ENCODE measurements at regions not wholly inside any gene's neighbourhood (a gene's known extent, or its start where the extent isn't known, plus 50 kb on each side); places are given as distances from the start of the nearest gene placed in this dataset.

- H3K9me2 ChIP-seq (ENCODE audit: insufficient read depth): no peaks in the 10 kb centered on the region
- H3K9me3 ChIP-seq (ENCODE audit: low read depth): no peaks in the 10 kb centered on the region
- no peaks in the 10 kb centered on the region for H3K36me3 ChIP-seq (ENCODE audit: low read depth)
- H2AFZ ChIP-seq: no peak overlapping the region
- no peak overlapping the region for H3K4me3 ChIP-seq
- TF ChIP-seq EZH2phosphoT487 (IDR thresholded peaks at IDR 0.05; ENCODE audit: insufficient read depth, low read depth) (no peak), EZH2 (IDR thresholded peaks at IDR 0.05; ENCODE audit: insufficient read depth, poor library complexity, severe bottlenecking) (no peak)
- H3F3A ChIP-seq (ENCODE audit: insufficient read depth): no peaks in the 10 kb centered on the region
- H3K4me1 ChIP-seq (ENCODE audit: insufficient read depth): no peaks in the 10 kb centered on the region
- in situ Hi-C loops (cut with MboI): no loop called here
- H3K9ac ChIP-seq: no peak overlapping the region
- peaks cover 64% of the 10 kb centered on the region for H3K27me3 ChIP-seq (replicated peaks; ENCODE audit: insufficient read depth)
- no peaks in the 10 kb centered on the region for H4K20me1 ChIP-seq (ENCODE audit: insufficient read depth)
- no peak overlapping the region for H3K27ac ChIP-seq
- no peak for DNase-seq
- no peaks in the 10 kb centered on the region for H3K79me2 ChIP-seq (ENCODE audit: insufficient read depth)
- WGBS, 2 experiments (ENCODE audit: low coverage in 1 of 2, low lambda C conversion rate in 2 of 2, missing lambda C conversion rate in 2 of 2): 22 to 32% methylated on average over 2 of the region's 2 CpGs
- no peak overlapping the region for H3K4me2 ChIP-seq (ENCODE audit: unreplicated experiment)
Measured at GRCh38 chr1:42075179-42075578, 78.0 kb upstream of the GUCA2B start.

GRCh38 chr1:42070996-42071395 lies 82.2 kb upstream of the GUCA2B start:
- Histone ChIP-seq H2AFZ (no peak overlapping the region), H3K9ac (no peak overlapping the region), H3K4me3 (no peak overlapping the region), H3K79me2 (ENCODE audit: insufficient read depth) (no peaks in the 10 kb centered on the region), H3K36me3 (ENCODE audit: low read depth) (no peaks in the 10 kb centered on the region), H3K4me2 (ENCODE audit: unreplicated experiment) (no peak overlapping the region), H3K27ac (no peak overlapping the region), H3K27me3 (replicated peaks; ENCODE audit: insufficient read depth) (peaks cover 77% of the 10 kb centered on the region), H3K9me2 (ENCODE audit: insufficient read depth) (no peaks in the 10 kb centered on the region), H3K9me3 (ENCODE audit: low read depth) (no peaks in the 10 kb centered on the region), H4K20me1 (ENCODE audit: insufficient read depth) (no peaks in the 10 kb centered on the region), H3K4me1 (ENCODE audit: insufficient read depth) (no peaks in the 10 kb centered on the region), H3F3A (ENCODE audit: insufficient read depth) (no peaks in the 10 kb centered on the region)
- TF ChIP-seq EZH2 (IDR thresholded peaks at IDR 0.05; ENCODE audit: insufficient read depth, poor library complexity, severe bottlenecking) (no peak), EZH2phosphoT487 (IDR thresholded peaks at IDR 0.05; ENCODE audit: insufficient read depth, low read depth) (no peak)
- no peak for DNase-seq
- in situ Hi-C loops (cut with MboI): no loop called here
- 86 to 98% methylated on average over 2 of the region's 2 CpGs for WGBS, 2 experiments (ENCODE audit: low coverage in 1 of 2, low lambda C conversion rate in 2 of 2, missing lambda C conversion rate in 2 of 2)

- Histone ChIP-seq H3K4me3 (no peak overlapping the region), H3F3A (ENCODE audit: insufficient read depth) (no peaks in the 10 kb centered on the region), H3K4me2 (ENCODE audit: unreplicated experiment) (no peak overlapping the region), H4K20me1 (ENCODE audit: insufficient read depth) (no peaks in the 10 kb centered on the region), H3K9me3 (ENCODE audit: low read depth) (no peaks in the 10 kb centered on the region), H3K4me1 (ENCODE audit: insufficient read depth) (no peaks in the 10 kb centered on the region), H2AFZ (no peak overlapping the region), H3K9ac (no peak overlapping the region), H3K79me2 (ENCODE audit: insufficient read depth) (no peaks in the 10 kb centered on the region), H3K27ac (no peak overlapping the region), H3K9me2 (ENCODE audit: insufficient read depth) (no peaks in the 10 kb centered on the region), H3K36me3 (ENCODE audit: low read depth) (no peaks in the 10 kb centered on the region), H3K27me3 (replicated peaks; ENCODE audit: insufficient read depth) (no peaks in the 10 kb centered on the region; the same call in 1 of the 2 replicates)
- WGBS, 2 experiments (ENCODE audit: low coverage in 1 of 2, low lambda C conversion rate in 2 of 2, missing lambda C conversion rate in 2 of 2): 45 to 49% methylated on average over 3 of the region's 3 CpGs
- no peak for TF ChIP-seq EZH2 (IDR thresholded peaks at IDR 0.05; ENCODE audit: insufficient read depth, poor library complexity, severe bottlenecking)
- TF ChIP-seq EZH2phosphoT487 (IDR thresholded peaks at IDR 0.05; ENCODE audit: insufficient read depth, low read depth): no peak
- in situ Hi-C loops (cut with MboI): no loop called here
- DNase-seq: no peak
Measured at GRCh38 chr1:42057800-42058199, 95.4 kb upstream of the GUCA2B start.

- H3K79me2 ChIP-seq (ENCODE audit: insufficient read depth): no peaks in the 10 kb centered on the region
- in situ Hi-C loops (cut with MboI): no loop called here
- no peaks in the 10 kb centered on the region for H3K36me3 ChIP-seq (ENCODE audit: low read depth)
- H4K20me1 ChIP-seq (ENCODE audit: insufficient read depth): no peaks in the 10 kb centered on the region
- H3K27me3 ChIP-seq (replicated peaks; ENCODE audit: insufficient read depth): peaks cover 4% of the 10 kb centered on the region; the same call in 1 of the 2 replicates
- no peak overlapping the region for H3K4me3 ChIP-seq
- no peaks in the 10 kb centered on the region for H3F3A ChIP-seq (ENCODE audit: insufficient read depth)
- TF ChIP-seq EZH2 (IDR thresholded peaks at IDR 0.05; ENCODE audit: insufficient read depth, poor library complexity, severe bottlenecking) (no peak), EZH2phosphoT487 (IDR thresholded peaks at IDR 0.05; ENCODE audit: insufficient read depth, low read depth) (no peak)
- H3K9me3 ChIP-seq (ENCODE audit: low read depth): no peaks in the 10 kb centered on the region
- H3K9ac ChIP-seq: no peak overlapping the region
- H2AFZ ChIP-seq: no peak overlapping the region
- no peaks in the 10 kb centered on the region for H3K9me2 ChIP-seq (ENCODE audit: insufficient read depth)
- DNase-seq: no peak
- H3K4me1 ChIP-seq (ENCODE audit: insufficient read depth): no peaks in the 10 kb centered on the region
- H3K4me2 ChIP-seq (ENCODE audit: unreplicated experiment): no peak overlapping the region
- H3K27ac ChIP-seq: no peak overlapping the region
Measured at GRCh38 chr1:42056460-42056859, 96.8 kb upstream of the GUCA2B start.

- in situ Hi-C loops (cut with MboI): no loop called here
- WGBS, 2 experiments (ENCODE audit: low coverage in 1 of 2, low lambda C conversion rate in 2 of 2, missing lambda C conversion rate in 2 of 2): 3 to 6% methylated on average over 1 of the region's 1 CpG
- no peak overlapping the region for H3K4me2 ChIP-seq (ENCODE audit: unreplicated experiment)
Measured at GRCh38 chr1:42055061-42055460, 98.1 kb upstream of the GUCA2B start.

More at GRCh38 chr1:42055061-42055460, 98.1 kb upstream of the GUCA2B start:
- H3K36me3 ChIP-seq (ENCODE audit: low read depth): no peaks in the 10 kb centered on the region
- H2AFZ ChIP-seq: no peak overlapping the region
- H3K79me2 ChIP-seq (ENCODE audit: insufficient read depth): no peaks in the 10 kb centered on the region
- no peak for DNase-seq
- H3K9ac ChIP-seq: no peak overlapping the region
- TF ChIP-seq EZH2 (IDR thresholded peaks at IDR 0.05; ENCODE audit: insufficient read depth, poor library complexity, severe bottlenecking) (no peak), EZH2phosphoT487 (IDR thresholded peaks at IDR 0.05; ENCODE audit: insufficient read depth, low read depth) (no peak)
- no peaks in the 10 kb centered on the region for H3K9me2 ChIP-seq (ENCODE audit: insufficient read depth)
- H4K20me1 ChIP-seq (ENCODE audit: insufficient read depth): no peaks in the 10 kb centered on the region
- no peak overlapping the region for H3K4me3 ChIP-seq
- no peaks in the 10 kb centered on the region for H3K9me3 ChIP-seq (ENCODE audit: low read depth)
- H3K27ac ChIP-seq: no peak overlapping the region
- H3K27me3 ChIP-seq (replicated peaks; ENCODE audit: insufficient read depth): peaks cover 14% of the 10 kb centered on the region; the same call in 1 of the 2 replicates
- H3K4me1 ChIP-seq (ENCODE audit: insufficient read depth): no peaks in the 10 kb centered on the region
- no peaks in the 10 kb centered on the region for H3F3A ChIP-seq (ENCODE audit: insufficient read depth)

All from GM23248 (cell line).